ENCODE measurements at regions not wholly inside any gene's neighbourhood (a gene's known extent, or its start where the extent isn't known, plus 50 kb on each side); places are given as distances from the start of the nearest gene placed in this dataset.

DNA sequence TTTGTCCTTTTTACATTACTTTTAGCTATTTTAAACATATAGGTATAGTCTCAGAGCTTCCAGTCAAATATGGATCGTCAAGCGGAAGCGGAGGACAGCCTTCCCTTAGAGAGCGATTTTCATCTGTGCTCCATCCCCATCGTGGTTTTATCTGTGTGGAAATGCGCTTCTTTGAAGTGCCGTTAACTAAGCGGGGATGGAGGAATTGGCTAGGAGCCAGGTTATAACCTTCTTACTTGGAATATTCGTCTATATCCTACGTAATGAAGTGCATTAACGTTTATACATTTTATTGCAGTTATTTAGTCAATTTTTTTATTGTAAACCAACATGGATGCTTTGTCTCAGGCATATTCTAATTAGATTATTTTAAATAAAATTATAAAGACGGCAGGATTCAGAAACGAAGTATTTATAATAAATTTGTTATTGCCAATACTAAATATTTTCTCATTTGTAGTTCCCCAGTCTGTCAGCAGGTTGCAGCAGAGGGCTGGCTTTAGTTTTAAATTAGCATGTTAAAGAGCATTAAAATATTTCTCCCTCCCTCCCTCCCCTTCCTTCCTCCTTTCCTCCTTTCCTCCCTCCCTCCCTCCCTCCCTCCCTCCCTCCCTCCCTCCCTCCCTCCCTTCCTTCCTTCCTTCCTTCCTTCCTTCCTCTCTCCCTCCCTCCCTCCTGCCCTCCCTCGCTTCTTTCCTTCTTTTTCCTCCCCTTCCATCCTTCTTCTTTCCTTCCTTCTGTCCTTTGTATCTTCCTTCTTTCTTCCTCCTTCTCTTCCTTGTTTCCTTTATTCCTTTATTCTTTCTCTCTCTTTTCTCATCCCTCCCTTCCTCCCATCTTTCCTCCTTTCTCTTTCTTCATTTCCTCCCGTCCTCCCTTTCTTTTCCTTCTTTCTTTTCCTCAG is 80.6 kb upstream of the DOCK10 start:
- H3K36me3 Mint-ChIP-seq = no peaks in the 10 kb centered on the region
- TF ChIP-seq, protein P1, sequence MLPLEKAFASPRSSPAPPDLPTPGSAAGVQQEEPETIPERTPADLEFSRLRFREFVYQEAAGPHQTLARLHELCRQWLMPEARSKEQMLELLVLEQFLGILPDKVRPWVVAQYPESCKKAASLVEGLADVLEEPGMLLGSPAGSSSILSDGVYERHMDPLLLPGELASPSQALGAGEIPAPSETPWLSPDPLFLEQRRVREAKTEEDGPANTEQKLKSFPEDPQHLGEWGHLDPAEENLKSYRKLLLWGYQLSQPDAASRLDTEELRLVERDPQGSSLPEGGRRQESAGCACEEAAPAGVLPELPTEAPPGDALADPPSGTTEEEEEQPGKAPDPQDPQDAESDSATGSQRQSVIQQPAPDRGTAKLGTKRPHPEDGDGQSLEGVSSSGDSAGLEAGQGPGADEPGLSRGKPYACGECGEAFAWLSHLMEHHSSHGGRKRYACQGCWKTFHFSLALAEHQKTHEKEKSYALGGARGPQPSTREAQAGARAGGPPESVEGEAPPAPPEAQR (CRISPR knock-in tag; IDR thresholded peaks at IDR 0.05) = no peak
- TF ChIP-seq CREB1 (CRISPR knock-in tag; IDR thresholded peaks at IDR 0.05) = no peak
- TF ChIP-seq, protein P2, sequence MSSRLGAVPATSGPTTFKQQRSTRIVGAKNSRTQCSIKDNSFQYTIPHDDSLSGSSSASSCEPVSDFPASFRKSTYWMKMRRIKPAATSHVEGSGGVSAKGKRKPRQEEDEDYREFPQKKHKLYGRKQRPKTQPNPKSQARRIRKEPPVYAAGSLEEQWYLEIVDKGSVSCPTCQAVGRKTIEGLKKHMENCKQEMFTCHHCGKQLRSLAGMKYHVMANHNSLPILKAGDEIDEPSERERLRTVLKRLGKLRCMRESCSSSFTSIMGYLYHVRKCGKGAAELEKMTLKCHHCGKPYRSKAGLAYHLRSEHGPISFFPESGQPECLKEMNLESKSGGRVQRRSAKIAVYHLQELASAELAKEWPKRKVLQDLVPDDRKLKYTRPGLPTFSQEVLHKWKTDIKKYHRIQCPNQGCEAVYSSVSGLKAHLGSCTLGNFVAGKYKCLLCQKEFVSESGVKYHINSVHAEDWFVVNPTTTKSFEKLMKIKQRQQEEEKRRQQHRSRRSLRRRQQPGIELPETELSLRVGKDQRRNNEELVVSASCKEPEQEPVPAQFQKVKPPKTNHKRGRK (CRISPR knock-in tag; IDR thresholded peaks at IDR 0.05; ENCODE audit: borderline replicate concordance) = peak; percentile 47; the same call in 1 of the 2 replicates
- TF ChIP-seq, protein P3, sequence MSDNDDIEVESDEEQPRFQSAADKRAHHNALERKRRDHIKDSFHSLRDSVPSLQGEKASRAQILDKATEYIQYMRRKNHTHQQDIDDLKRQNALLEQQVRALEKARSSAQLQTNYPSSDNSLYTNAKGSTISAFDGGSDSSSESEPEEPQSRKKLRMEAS (CRISPR knock-in tag; IDR thresholded peaks at IDR 0.05) = no peak
- TF ChIP-seq, protein P4, sequence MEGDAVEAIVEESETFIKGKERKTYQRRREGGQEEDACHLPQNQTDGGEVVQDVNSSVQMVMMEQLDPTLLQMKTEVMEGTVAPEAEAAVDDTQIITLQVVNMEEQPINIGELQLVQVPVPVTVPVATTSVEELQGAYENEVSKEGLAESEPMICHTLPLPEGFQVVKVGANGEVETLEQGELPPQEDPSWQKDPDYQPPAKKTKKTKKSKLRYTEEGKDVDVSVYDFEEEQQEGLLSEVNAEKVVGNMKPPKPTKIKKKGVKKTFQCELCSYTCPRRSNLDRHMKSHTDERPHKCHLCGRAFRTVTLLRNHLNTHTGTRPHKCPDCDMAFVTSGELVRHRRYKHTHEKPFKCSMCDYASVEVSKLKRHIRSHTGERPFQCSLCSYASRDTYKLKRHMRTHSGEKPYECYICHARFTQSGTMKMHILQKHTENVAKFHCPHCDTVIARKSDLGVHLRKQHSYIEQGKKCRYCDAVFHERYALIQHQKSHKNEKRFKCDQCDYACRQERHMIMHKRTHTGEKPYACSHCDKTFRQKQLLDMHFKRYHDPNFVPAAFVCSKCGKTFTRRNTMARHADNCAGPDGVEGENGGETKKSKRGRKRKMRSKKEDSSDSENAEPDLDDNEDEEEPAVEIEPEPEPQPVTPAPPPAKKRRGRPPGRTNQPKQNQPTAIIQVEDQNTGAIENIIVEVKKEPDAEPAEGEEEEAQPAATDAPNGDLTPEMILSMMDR (IDR thresholded peaks at IDR 0.05) = peak; percentile 32

DNA sequence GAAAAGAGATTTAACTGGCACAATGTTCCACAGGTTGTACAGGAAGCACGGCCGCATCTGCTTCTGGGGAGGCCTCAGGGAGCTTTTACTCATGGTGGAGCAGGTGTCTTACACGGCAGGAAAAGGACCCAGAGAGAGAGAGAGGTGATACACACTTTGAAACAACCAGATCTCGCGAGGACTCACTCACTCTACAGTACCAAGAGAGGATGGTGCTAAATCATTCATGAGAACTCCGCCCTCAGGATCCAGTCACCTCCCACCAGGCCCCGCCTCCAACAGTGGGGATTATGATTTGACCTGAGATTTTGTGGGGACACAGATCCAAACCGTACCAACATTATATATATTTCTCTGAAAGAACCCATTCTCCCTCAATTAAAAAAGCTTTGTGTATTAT is 79.7 kb upstream of the DOCK10 start:
- ATAC-seq (peak; percentile 54), DNase-seq (ENCODE audit: low spot score) (no peak)
- ChIA-PET POLR2A (no interaction called here), CTCF (interaction anchor here (0.7 kb wide), 1 partner anchor 113 kb away, joined by 5 read pairs; no protein-coding TSS in a partner anchor)
- Mint-ChIP-seq H3K36me3 (no peaks in the 10 kb centered on the region), H3K4me3 (no peak overlapping the region), H3K27me3 (ENCODE audit: low read depth) (no peaks in the 10 kb centered on the region), H3K4me1 (peaks cover 18% of the 10 kb centered on the region), H3K9me3 (peaks cover 8% of the 10 kb centered on the region), H3K27ac (no peak overlapping the region)
- TF ChIP-seq ZBTB21 (CRISPR knock-in tag; IDR thresholded peaks at IDR 0.05; ENCODE audit: borderline replicate concordance) = no peak
- TF ChIP-seq SP1 (CRISPR knock-in tag; conservative IDR thresholded peaks at IDR 0.05) = no peak
- no peak for TF ChIP-seq ZNF263 (CRISPR knock-in tag; IDR thresholded peaks at IDR 0.05; ENCODE audit: low read depth)
- no peak for TF ChIP-seq MYBL2 (CRISPR knock-in tag; IDR thresholded peaks at IDR 0.05)
- no peak for TF ChIP-seq ETV6 (CRISPR knock-in tag; IDR thresholded peaks at IDR 0.05)
- TF ChIP-seq CREM (CRISPR knock-in tag; IDR thresholded peaks at IDR 0.05) = no peak
- TF ChIP-seq, protein P5, sequence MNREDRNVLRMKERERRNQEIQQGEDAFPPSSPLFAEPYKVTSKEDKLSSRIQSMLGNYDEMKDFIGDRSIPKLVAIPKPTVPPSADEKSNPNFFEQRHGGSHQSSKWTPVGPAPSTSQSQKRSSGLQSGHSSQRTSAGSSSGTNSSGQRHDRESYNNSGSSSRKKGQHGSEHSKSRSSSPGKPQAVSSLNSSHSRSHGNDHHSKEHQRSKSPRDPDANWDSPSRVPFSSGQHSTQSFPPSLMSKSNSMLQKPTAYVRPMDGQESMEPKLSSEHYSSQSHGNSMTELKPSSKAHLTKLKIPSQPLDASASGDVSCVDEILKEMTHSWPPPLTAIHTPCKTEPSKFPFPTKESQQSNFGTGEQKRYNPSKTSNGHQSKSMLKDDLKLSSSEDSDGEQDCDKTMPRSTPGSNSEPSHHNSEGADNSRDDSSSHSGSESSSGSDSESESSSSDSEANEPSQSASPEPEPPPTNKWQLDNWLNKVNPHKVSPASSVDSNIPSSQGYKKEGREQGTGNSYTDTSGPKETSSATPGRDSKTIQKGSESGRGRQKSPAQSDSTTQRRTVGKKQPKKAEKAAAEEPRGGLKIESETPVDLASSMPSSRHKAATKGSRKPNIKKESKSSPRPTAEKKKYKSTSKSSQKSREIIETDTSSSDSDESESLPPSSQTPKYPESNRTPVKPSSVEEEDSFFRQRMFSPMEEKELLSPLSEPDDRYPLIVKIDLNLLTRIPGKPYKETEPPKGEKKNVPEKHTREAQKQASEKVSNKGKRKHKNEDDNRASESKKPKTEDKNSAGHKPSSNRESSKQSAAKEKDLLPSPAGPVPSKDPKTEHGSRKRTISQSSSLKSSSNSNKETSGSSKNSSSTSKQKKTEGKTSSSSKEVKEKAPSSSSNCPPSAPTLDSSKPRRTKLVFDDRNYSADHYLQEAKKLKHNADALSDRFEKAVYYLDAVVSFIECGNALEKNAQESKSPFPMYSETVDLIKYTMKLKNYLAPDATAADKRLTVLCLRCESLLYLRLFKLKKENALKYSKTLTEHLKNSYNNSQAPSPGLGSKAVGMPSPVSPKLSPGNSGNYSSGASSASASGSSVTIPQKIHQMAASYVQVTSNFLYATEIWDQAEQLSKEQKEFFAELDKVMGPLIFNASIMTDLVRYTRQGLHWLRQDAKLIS (CRISPR knock-in tag; IDR thresholded peaks at IDR 0.05; ENCODE audit: borderline replicate concordance) = no peak
- TF ChIP-seq EMX1 (CRISPR knock-in tag; IDR thresholded peaks at IDR 0.05) = no peak
- no peak for TF ChIP-seq GRHL2 (CRISPR knock-in tag; IDR thresholded peaks at IDR 0.05; ENCODE audit: insufficient replicate concordance, severe bottlenecking)
- TF ChIP-seq, protein P6, sequence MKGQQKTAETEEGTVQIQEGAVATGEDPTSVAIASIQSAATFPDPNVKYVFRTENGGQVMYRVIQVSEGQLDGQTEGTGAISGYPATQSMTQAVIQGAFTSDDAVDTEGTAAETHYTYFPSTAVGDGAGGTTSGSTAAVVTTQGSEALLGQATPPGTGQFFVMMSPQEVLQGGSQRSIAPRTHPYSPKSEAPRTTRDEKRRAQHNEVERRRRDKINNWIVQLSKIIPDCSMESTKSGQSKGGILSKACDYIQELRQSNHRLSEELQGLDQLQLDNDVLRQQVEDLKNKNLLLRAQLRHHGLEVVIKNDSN (CRISPR knock-in tag; IDR thresholded peaks at IDR 0.05) = no peak
- TF ChIP-seq, protein P7, sequence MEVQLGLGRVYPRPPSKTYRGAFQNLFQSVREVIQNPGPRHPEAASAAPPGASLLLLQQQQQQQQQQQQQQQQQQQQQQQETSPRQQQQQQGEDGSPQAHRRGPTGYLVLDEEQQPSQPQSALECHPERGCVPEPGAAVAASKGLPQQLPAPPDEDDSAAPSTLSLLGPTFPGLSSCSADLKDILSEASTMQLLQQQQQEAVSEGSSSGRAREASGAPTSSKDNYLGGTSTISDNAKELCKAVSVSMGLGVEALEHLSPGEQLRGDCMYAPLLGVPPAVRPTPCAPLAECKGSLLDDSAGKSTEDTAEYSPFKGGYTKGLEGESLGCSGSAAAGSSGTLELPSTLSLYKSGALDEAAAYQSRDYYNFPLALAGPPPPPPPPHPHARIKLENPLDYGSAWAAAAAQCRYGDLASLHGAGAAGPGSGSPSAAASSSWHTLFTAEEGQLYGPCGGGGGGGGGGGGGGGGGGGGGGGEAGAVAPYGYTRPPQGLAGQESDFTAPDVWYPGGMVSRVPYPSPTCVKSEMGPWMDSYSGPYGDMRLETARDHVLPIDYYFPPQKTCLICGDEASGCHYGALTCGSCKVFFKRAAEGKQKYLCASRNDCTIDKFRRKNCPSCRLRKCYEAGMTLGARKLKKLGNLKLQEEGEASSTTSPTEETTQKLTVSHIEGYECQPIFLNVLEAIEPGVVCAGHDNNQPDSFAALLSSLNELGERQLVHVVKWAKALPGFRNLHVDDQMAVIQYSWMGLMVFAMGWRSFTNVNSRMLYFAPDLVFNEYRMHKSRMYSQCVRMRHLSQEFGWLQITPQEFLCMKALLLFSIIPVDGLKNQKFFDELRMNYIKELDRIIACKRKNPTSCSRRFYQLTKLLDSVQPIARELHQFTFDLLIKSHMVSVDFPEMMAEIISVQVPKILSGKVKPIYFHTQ (CRISPR knock-in tag; IDR thresholded peaks at IDR 0.05) = no peak
- no peak for TF ChIP-seq ZNF423 (CRISPR knock-in tag; IDR thresholded peaks at IDR 0.05)
- TF ChIP-seq, protein P8, sequence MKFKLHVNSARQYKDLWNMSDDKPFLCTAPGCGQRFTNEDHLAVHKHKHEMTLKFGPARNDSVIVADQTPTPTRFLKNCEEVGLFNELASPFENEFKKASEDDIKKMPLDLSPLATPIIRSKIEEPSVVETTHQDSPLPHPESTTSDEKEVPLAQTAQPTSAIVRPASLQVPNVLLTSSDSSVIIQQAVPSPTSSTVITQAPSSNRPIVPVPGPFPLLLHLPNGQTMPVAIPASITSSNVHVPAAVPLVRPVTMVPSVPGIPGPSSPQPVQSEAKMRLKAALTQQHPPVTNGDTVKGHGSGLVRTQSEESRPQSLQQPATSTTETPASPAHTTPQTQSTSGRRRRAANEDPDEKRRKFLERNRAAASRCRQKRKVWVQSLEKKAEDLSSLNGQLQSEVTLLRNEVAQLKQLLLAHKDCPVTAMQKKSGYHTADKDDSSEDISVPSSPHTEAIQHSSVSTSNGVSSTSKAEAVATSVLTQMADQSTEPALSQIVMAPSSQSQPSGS (CRISPR knock-in tag; IDR thresholded peaks at IDR 0.05; ENCODE audit: borderline replicate concordance, low read depth) = no peak

More for the DNA sequence above, 80.6 kb upstream of the DOCK10 start:
- Mint-ChIP-seq H3K4me1 (peaks cover 18% of the 10 kb centered on the region), H3K9me3 (peaks cover 16% of the 10 kb centered on the region), H3K4me3 (no peak overlapping the region), H3K27ac (no peak overlapping the region), H3K27me3 (ENCODE audit: low read depth) (no peaks in the 10 kb centered on the region)
- ATAC-seq (no peak; the same call in 1 of the 2 replicates), DNase-seq (ENCODE audit: low spot score) (peak; percentile 15)
- POLR2A ChIA-PET = no interaction called here
- CTCF ChIA-PET = interaction anchor here (0.7 kb wide), 1 partner anchor 114 kb away, joined by 5 read pairs; no protein-coding TSS in a partner anchor

All from WTC11 (cell line).